Astrocyte (in vitro differentiated cells and primary cell): ENCODE measurements at regions not wholly inside any gene's neighbourhood (a gene's known extent, or its start where the extent isn't known, plus 50 kb on each side); places are given as distances from the start of the nearest gene placed in this dataset.

Experiments
- CTCF ChIP-seq: IDR thresholded peaks from 2 replicates; pipeline ENCODE4 v1.5.1; 2011; ENCODE audit warnings: low read depth, mild to moderate bottlenecking, inconsistent platforms, low read length, moderate library complexity; ENCODE audit not compliant: insufficient read depth
- EZH2 ChIP-seq: IDR thresholded peaks from 2 replicates; pipeline ENCODE4 v1.6.1; 2012; ENCODE audit warnings: mild to moderate bottlenecking, low read length, inconsistent platforms; ENCODE audit not compliant: insufficient read depth

GRCh38 chrX:76517544-76517943 is 90.0 kb downstream of the MAGEE1 start:
- no peak for TF ChIP-seq EZH2
- TF ChIP-seq CTCF: no peak
